HFFc6 (cell line): ENCODE measurements at regions not wholly inside any gene's neighbourhood (a gene's known extent, or its start where the extent isn't known, plus 50 kb on each side); places are given as distances from the start of the nearest gene placed in this dataset.

ENCODE experiments used
- DNase-seq: peaks from one replicate; pipeline ENCODE4 v3.0.0-alpha.2; 2018
- H3K27ac Mint-ChIP-seq: 2 replicates; pipeline ENCODE4 v1.8.0; 2020; ENCODE audit warnings: mild to moderate bottlenecking, mixed read lengths
- H3K27me3 Mint-ChIP-seq: 2 replicates; pipeline ENCODE4 v1.8.0; 2021; ENCODE audit warnings: mild to moderate bottlenecking, moderate library complexity, mixed read lengths; ENCODE audit not compliant: insufficient read depth
- H3K36me3 Mint-ChIP-seq: 2 replicates; pipeline ENCODE4 v1.8.0; 2021; ENCODE audit warnings: low read depth, mixed read lengths
- H3K4me1 Mint-ChIP-seq: 2 replicates; pipeline ENCODE4 v1.8.0; 2020; ENCODE audit warnings: low read depth, mixed read lengths
- H3K4me3 Mint-ChIP-seq: 2 replicates; pipeline ENCODE4 v1.8.0; 2020; ENCODE audit warnings: mild to moderate bottlenecking, moderate library complexity, mixed read lengths
- H3K9me3 Mint-ChIP-seq: 2 replicates; pipeline ENCODE4 v1.8.0; 2020; ENCODE audit warnings: mild to moderate bottlenecking, mixed read lengths
- TF ChIP-seq, protein P1 (sequence below): fragments of 200-600 bp; sonication (generic); IDR thresholded peaks from 2 replicates; pipeline ENCODE4 v1.5.0; 2021; ENCODE audit warnings: antibody characterized with exemption, mild to moderate bottlenecking

- Mint-ChIP-seq H3K9me3 (peaks cover 69% of the 10 kb centered on the region), H3K27me3 (no peaks in the 10 kb centered on the region; the same call in 1 of the 2 replicates), H3K4me3 (no peak overlapping the region), H3K4me1 (no peaks in the 10 kb centered on the region), H3K27ac (no peak overlapping the region), H3K36me3 (peaks cover 4% of the 10 kb centered on the region; the same call in 1 of the 2 replicates)
- TF ChIP-seq, protein P1, sequence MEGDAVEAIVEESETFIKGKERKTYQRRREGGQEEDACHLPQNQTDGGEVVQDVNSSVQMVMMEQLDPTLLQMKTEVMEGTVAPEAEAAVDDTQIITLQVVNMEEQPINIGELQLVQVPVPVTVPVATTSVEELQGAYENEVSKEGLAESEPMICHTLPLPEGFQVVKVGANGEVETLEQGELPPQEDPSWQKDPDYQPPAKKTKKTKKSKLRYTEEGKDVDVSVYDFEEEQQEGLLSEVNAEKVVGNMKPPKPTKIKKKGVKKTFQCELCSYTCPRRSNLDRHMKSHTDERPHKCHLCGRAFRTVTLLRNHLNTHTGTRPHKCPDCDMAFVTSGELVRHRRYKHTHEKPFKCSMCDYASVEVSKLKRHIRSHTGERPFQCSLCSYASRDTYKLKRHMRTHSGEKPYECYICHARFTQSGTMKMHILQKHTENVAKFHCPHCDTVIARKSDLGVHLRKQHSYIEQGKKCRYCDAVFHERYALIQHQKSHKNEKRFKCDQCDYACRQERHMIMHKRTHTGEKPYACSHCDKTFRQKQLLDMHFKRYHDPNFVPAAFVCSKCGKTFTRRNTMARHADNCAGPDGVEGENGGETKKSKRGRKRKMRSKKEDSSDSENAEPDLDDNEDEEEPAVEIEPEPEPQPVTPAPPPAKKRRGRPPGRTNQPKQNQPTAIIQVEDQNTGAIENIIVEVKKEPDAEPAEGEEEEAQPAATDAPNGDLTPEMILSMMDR: no peak
- no peak for DNase-seq
Observed at GRCh38 chr18:78595453-78595852, 384.2 kb upstream of the SALL3 start.

DNA sequence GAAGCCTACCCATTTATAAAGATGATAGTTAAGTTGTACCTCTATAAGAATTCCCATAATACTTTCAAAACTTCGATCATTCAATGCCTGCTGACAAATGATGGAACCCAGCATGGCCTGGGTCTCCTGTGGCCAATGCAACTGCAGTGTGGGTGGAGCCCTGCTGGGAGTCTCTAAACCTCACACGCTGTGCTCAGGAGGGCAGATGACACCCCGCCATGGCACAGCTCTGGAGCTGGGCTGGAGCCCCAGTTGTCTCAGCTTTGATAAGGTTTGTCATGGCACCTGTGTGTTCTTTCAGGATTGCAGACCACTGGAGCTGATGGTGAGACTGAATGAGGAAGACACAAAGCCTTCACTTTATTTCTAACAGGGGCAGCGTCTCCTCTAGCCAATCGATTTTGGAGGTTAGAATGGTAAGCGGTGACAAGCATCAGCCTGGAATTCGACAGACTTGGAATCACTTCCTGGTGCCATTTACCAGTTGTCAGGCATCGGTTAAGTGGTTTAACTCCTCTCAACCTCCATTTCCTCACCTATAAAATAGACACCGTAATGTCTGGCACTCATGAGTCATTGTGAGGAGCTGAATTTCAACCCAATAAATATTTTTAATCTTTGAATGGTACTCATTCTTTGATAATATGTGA is 383.6 kb upstream of the SALL3 start:
- DNase-seq: no peak
- H3K9me3 Mint-ChIP-seq: peaks cover 75% of the 10 kb centered on the region
- no peaks in the 10 kb centered on the region; the same call in 1 of the 2 replicates for H3K27me3 Mint-ChIP-seq
- peaks cover 4% of the 10 kb centered on the region; the same call in 1 of the 2 replicates for H3K36me3 Mint-ChIP-seq
- TF ChIP-seq, protein P1: no peak
- H3K4me3 Mint-ChIP-seq: no peak overlapping the region
- no peak overlapping the region for H3K27ac Mint-ChIP-seq
- H3K4me1 Mint-ChIP-seq: no peaks in the 10 kb centered on the region

DNA sequence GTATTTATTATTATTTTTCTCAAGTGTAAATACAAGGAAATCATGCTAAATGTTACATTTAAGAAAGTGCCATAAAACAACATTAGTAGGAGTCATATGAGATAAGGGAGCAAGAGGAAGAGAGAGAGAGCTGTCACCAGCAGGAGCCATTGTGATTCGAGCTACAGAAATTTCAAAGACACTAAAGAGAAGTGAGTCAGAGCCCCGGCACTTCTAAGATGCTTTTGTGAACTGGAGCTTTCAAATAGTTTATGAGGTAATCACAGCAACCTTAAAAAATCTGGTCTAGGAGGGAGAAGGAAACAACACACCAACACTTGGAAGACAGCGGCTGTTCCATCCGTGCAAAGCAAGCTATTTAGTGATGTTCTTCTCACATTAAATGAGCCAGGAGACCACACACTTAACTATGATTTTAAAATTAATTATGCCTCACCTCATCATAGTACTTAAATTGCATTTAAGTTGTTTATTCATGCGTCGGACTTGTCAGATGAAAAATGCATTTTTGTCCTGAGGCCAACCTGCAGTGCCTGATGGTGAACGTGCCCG is 382.7 kb upstream of the SALL3 start:
- Mint-ChIP-seq H3K9me3 (peaks cover 69% of the 10 kb centered on the region), H3K27ac (no peak overlapping the region), H3K27me3 (no peaks in the 10 kb centered on the region; the same call in 1 of the 2 replicates), H3K4me1 (no peaks in the 10 kb centered on the region), H3K36me3 (peaks cover 4% of the 10 kb centered on the region; the same call in 1 of the 2 replicates), H3K4me3 (no peak overlapping the region)
- TF ChIP-seq, protein P1: no peak
- DNase-seq: peak; percentile 11

GRCh38 chr18:78601349-78601748 is 378.3 kb upstream of the SALL3 start:
- H3K9me3 Mint-ChIP-seq: peaks cover 75% of the 10 kb centered on the region
- no peak for DNase-seq
- peaks cover 8% of the 10 kb centered on the region for H3K36me3 Mint-ChIP-seq
- no peak overlapping the region for H3K27ac Mint-ChIP-seq
- H3K4me1 Mint-ChIP-seq: no peaks in the 10 kb centered on the region
- TF ChIP-seq, protein P1: no peak
- H3K4me3 Mint-ChIP-seq: no peak overlapping the region
- H3K27me3 Mint-ChIP-seq: no peaks in the 10 kb centered on the region; the same call in 1 of the 2 replicates

DNA sequence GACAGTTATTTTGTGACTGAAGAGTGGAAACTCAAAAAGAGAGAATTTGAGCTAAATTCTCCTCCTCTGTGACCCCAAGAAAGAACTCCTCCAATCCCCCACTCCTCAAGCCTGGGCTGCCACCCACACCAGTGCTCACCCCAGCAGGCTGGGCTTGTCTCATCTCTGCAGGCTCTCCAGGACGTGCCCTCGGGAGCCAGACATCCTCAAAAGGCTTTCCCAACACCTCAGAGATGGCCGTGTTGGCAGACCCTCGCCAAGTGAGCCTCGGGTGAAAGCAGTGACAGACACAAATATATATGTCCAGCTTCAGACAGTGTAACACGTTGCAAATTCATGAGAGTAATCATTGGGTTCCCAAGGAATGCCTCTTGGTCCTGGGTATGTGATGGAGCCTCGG is 377.7 kb upstream of the SALL3 start:
- TF ChIP-seq, protein P1: no peak
- no peak overlapping the region for H3K4me3 Mint-ChIP-seq
- no peaks in the 10 kb centered on the region for H3K4me1 Mint-ChIP-seq
- no peak for DNase-seq
- H3K36me3 Mint-ChIP-seq: peaks cover 8% of the 10 kb centered on the region
- H3K27me3 Mint-ChIP-seq: no peaks in the 10 kb centered on the region; the same call in 1 of the 2 replicates
- no peak overlapping the region for H3K27ac Mint-ChIP-seq
- peaks cover 76% of the 10 kb centered on the region for H3K9me3 Mint-ChIP-seq
